ENCODE measurements at regions not wholly inside any gene's neighbourhood (a gene's known extent, or its start where the extent isn't known, plus 50 kb on each side); places are given as distances from the start of the nearest gene placed in this dataset.
"Not testable (repeated sequence)": the region's sequence is repeated elsewhere in the genome, so short reads cannot be mapped to it uniquely, and the experiment has no call there.

- H3K9me1 ChIP-seq (ENCODE audit: control insufficient read depth, insufficient read depth, low read length); H3K36me3 ChIP-seq (ENCODE audit: control insufficient read depth, insufficient read depth, low read length); H3K4me2 ChIP-seq (ENCODE audit: insufficient read depth, low read length); POLR2A ChIA-PET; H2AFZ ChIP-seq (ENCODE audit: low read depth, low read length); DNase-seq (ENCODE audit: extremely low read depth in 1 of 4, low spot score in 3 of 4); H3K27me3 ChIP-seq (ENCODE audit: control insufficient read depth in 2 of 2, insufficient read depth in 2 of 2, low read length in 2 of 2); BruUV-seq (replicated peaks); intact Hi-C loops (cut with micrococcal nuclease); H3K4me3 ChIP-seq; H3K9me3 ChIP-seq (replicated peaks; ENCODE audit: control insufficient read depth, insufficient read depth, low read depth, low read length); H4K20me1 ChIP-seq (replicated peaks; ENCODE audit: control insufficient read depth, insufficient read depth, low read length); ATAC-seq; H3K9ac ChIP-seq (ENCODE audit: insufficient read depth in 1 of 2, low read depth in 2 of 2, low read length in 2 of 2); H3K27ac ChIP-seq (ENCODE audit: extremely low read depth, low read depth, low read length); in situ Hi-C loops (cut with MboI); FAIRE-seq; H3K4me1 ChIP-seq (replicated peaks in 1 of 2; ENCODE audit: control insufficient read depth in 2 of 2, insufficient read depth in 2 of 2, low read length in 2 of 2); H3K79me2 ChIP-seq (ENCODE audit: control insufficient read depth, insufficient read depth, low read length); CTCF ChIA-PET (ENCODE audit: low intra/inter-chr PET ratio): not testable (repeated sequence)
- TF ChIP-seq ZNF146 (CRISPR knock-in tag; IDR thresholded peaks at IDR 0.05; ENCODE audit: unreplicated experiment) (peak; percentile 60), KDM1A (IDR thresholded peaks at IDR 0.05) (0 out of 4 replicates have a peak, but pooled peaks of 1 of the 2 experiments have one; percentile 13)
- WGBS (ENCODE audit: insufficient coverage, low coverage, missing lambda C conversion rate) = 56% methylated on average over 4 of the region's 4 CpGs
Measured at GRCh38 chr14:70253547-70253946, 64.8 kb upstream of the SLC8A3 start.

GRCh38 chr14:70245026-70245425, 56.3 kb upstream of the SLC8A3 start:
- ChIA-PET CTCF (ENCODE audit: low intra/inter-chr PET ratio) (no interaction called here), POLR2A (no interaction called here)
- Histone ChIP-seq H3K27ac (ENCODE audit: extremely low read depth, low read depth, low read length) (no peak overlapping the region), H3K79me2 (ENCODE audit: control insufficient read depth, insufficient read depth, low read length) (no peaks in the 10 kb centered on the region), H3K27me3 (ENCODE audit: control insufficient read depth in 2 of 2, insufficient read depth in 2 of 2, low read length in 2 of 2) (no peaks in the 10 kb centered on the region), H3K4me1 (replicated peaks in 1 of 2; ENCODE audit: control insufficient read depth in 2 of 2, insufficient read depth in 2 of 2, low read length in 2 of 2) (no peaks in the 10 kb centered on the region), H3K9me3 (replicated peaks; ENCODE audit: control insufficient read depth, insufficient read depth, low read depth, low read length) (no peaks in the 10 kb centered on the region), H3K4me3 (no peak overlapping the region), H4K20me1 (replicated peaks; ENCODE audit: control insufficient read depth, insufficient read depth, low read length) (no peaks in the 10 kb centered on the region), H3K9me1 (ENCODE audit: control insufficient read depth, insufficient read depth, low read length) (no peaks in the 10 kb centered on the region), H3K9ac (ENCODE audit: insufficient read depth in 1 of 2, low read depth in 2 of 2, low read length in 2 of 2) (no peak overlapping the region), H3K4me2 (ENCODE audit: insufficient read depth, low read length) (no peak overlapping the region), H3K36me3 (ENCODE audit: control insufficient read depth, insufficient read depth, low read length) (no peaks in the 10 kb centered on the region), H2AFZ (ENCODE audit: low read depth, low read length) (no peak overlapping the region)
- intact Hi-C loops (cut with micrococcal nuclease) (no loop called here), in situ Hi-C loops (cut with MboI) (no loop called here)
- FAIRE-seq (no peak), DNase-seq (ENCODE audit: extremely low read depth in 1 of 4, low spot score in 3 of 4) (no peak), ATAC-seq (no peak)
- no TSS peak for BruUV-seq (replicated peaks)
- 32% methylated on average over 2 of the region's 2 CpGs for WGBS (ENCODE audit: insufficient coverage, low coverage, missing lambda C conversion rate)
- TF ChIP-seq SMARCC2 (IDR thresholded peaks at IDR 0.05; ENCODE audit: low read depth) (no peak), CREB5 (CRISPR knock-in tag; IDR thresholded peaks at IDR 0.05) (no peak), FOXO4 (CRISPR knock-in tag; IDR thresholded peaks at IDR 0.05) (no peak), FOXP4 (CRISPR knock-in tag; IDR thresholded peaks at IDR 0.05; ENCODE audit: borderline replicate concordance) (no peak), WHSC1 (IDR thresholded peaks at IDR 0.05; ENCODE audit: low read length) (no peak), IRF9 (tag; IDR thresholded peaks at IDR 0.05) (no peak), SPI1 (IDR thresholded peaks at IDR 0.05; ENCODE audit: borderline replicate concordance, low read depth, low read length) (no peak), KDM5B (IDR thresholded peaks at IDR 0.05; ENCODE audit: insufficient replicate concordance, low read depth, low read length) (no peak)

Data from K562 (cell line).